ELF-1 (cell line): ENCODE measurements at regions not wholly inside any gene's neighbourhood (a gene's known extent, or its start where the extent isn't known, plus 50 kb on each side); places are given as distances from the start of the nearest gene placed in this dataset.

Experiments used
- DNase-seq: peaks from one replicate; pipeline ENCODE4 v3.0.0-alpha.2; 2016; ENCODE audit warnings: low read depth, low spot score

GRCh38 chr2:217275091-217275490 is 415.2 kb upstream of the TNP1 start:
- no peak for DNase-seq

- DNase-seq, result no peak
Observed at GRCh38 chr2:217274578-217274977, 414.7 kb upstream of the TNP1 start.

GRCh38 chr2:217273851-217274250 is 414.0 kb upstream of the TNP1 start:
- DNase-seq, result no peak

GRCh38 chr2:217273162-217273561 is 413.3 kb upstream of the TNP1 start:
- no peak for DNase-seq

- no peak for DNase-seq
Observed at GRCh38 chr2:217271813-217272212, 411.9 kb upstream of the TNP1 start.

GRCh38 chr2:217270485-217271121 is 410.7 kb upstream of the TNP1 start:
- no peak for DNase-seq

GRCh38 chr2:217269701-217270484 is 410.0 kb upstream of the TNP1 start:
- DNase-seq, result peak; percentile 95

- no peak for DNase-seq
Observed at GRCh38 chr2:217268978-217269377, 409.1 kb upstream of the TNP1 start.

- DNase-seq, result no peak
Observed at GRCh38 chr2:217267758-217268157, 407.9 kb upstream of the TNP1 start.

GRCh38 chr2:217263756-217264155 is 403.9 kb upstream of the TNP1 start:
- no peak for DNase-seq

- DNase-seq, result no peak
Observed at GRCh38 chr2:217262911-217263310, 403.0 kb upstream of the TNP1 start.

GRCh38 chr2:217261452-217261851 is 401.6 kb upstream of the TNP1 start:
- no peak for DNase-seq

- no peak for DNase-seq
Observed at GRCh38 chr2:217260441-217261115, 400.7 kb upstream of the TNP1 start.

GRCh38 chr2:217258170-217258569 is 398.3 kb upstream of the TNP1 start:
- DNase-seq, result no peak

GRCh38 chr2:217256251-217256650 is 396.4 kb upstream of the TNP1 start:
- DNase-seq, result peak; percentile 15

- DNase-seq, result no peak
Observed at GRCh38 chr2:217254111-217254510, 394.2 kb upstream of the TNP1 start.

- DNase-seq, result no peak
Observed at GRCh38 chr2:217252181-217252580, 392.3 kb upstream of the TNP1 start.

GRCh38 chr2:217250013-217250524 is 390.2 kb upstream of the TNP1 start:
- DNase-seq, result peak; percentile 41

- peak; percentile 82 for DNase-seq
Observed at GRCh38 chr2:217249121-217250012, 389.5 kb upstream of the TNP1 start.

- peak; percentile 41 for DNase-seq
Observed at GRCh38 chr2:217248312-217248935, 388.6 kb upstream of the TNP1 start.

GRCh38 chr2:217247476-217247875 is 387.6 kb upstream of the TNP1 start:
- no peak for DNase-seq
